ENCODE measurements at regions not wholly inside any gene's neighbourhood (a gene's known extent, or its start where the extent isn't known, plus 50 kb on each side); places are given as distances from the start of the nearest gene placed in this dataset.

DNA sequence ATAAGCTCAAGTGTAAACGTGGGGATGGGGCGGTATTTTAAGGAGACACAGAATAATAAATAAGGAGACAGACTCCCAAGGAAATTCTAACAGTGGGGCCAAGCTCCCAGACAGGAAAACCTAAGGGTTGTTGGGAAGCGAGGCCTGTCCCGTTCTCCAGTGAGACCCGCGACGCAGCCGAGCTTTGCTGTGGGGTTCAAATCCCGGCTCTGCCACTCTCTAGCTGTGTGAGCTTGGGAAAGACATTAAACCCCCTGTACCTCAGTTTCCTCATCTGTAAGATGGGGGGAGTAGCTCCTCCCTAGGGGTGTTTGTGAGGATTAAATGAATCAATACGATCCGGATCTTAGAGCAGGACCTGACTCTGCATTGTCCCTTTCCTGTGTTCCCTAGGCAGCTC is 106.8 kb downstream of the TRIM29 start:
- Histone ChIP-seq H3K4ac (ENCODE audit: low read depth, low read length) (no peak overlapping the region), H3K79me1 (ENCODE audit: low read depth in 1 of 2, low read length in 2 of 2) (no peaks in the 10 kb centered on the region), H3K27me3 (ENCODE audit: control insufficient read depth, insufficient read depth, low read length) (peaks cover 5% of the 10 kb centered on the region), H3K56ac (ENCODE audit: extremely low read depth, insufficient read depth, low read length) (no peak overlapping the region), H2BK120ac (ENCODE audit: low read depth, low read length) (no peak overlapping the region), H4K5ac (ENCODE audit: low read depth, low read length) (no peak overlapping the region), H2AFZ (replicated peaks; ENCODE audit: low read length, poor library complexity) (no peak overlapping the region), H3K14ac (replicated peaks; ENCODE audit: low read depth, low read length) (no peak overlapping the region), H3K4me3 (ENCODE audit: insufficient read depth, low read depth, low read length) (no peak overlapping the region), H4K91ac (ENCODE audit: insufficient read depth, low read depth, low read length) (no peak overlapping the region), H3K27ac (ENCODE audit: insufficient read depth, low read length) (no peak overlapping the region), H3K9me3 (ENCODE audit: control insufficient read depth, insufficient read depth, low read length) (no peaks in the 10 kb centered on the region), H3K23ac (ENCODE audit: low read depth, low read length) (no peak overlapping the region), H3K18ac (ENCODE audit: low read depth, low read length) (no peak overlapping the region), H2AK9ac (replicated peaks; ENCODE audit: low read depth, low read length, poor library complexity) (no peak overlapping the region), H3K9me1 (ENCODE audit: insufficient read depth, low read length) (no peaks in the 10 kb centered on the region), H2BK5ac (ENCODE audit: low read depth, low read length, poor library complexity, severe bottlenecking) (no peak overlapping the region), H4K8ac (ENCODE audit: low read depth in 2 of 2, low read length in 2 of 2) (no peak overlapping the region), H3K4me1 (ENCODE audit: control insufficient read depth, insufficient read depth, low read length) (no peaks in the 10 kb centered on the region), H4K20me1 (ENCODE audit: insufficient read depth, low read length) (no peaks in the 10 kb centered on the region), H2AK5ac (ENCODE audit: low read depth, low read length) (no peak overlapping the region), H3K36me3 (ENCODE audit: control insufficient read depth, insufficient read depth, low read length) (no peaks in the 10 kb centered on the region), H3K9ac (ENCODE audit: low read depth, low read length) (no peak overlapping the region), H2BK20ac (ENCODE audit: low read depth, low read length) (no peak overlapping the region), H3K4me2 (ENCODE audit: low read depth, low read length) (no peak overlapping the region), H2BK15ac (ENCODE audit: low read depth, low read length) (no peak overlapping the region)
- no CpG with 5 or more reads among the region's 11 CpGs for WGBS, 2 experiments (ENCODE audit: extremely low coverage in 2 of 2, insufficient read length in 1 of 2)
- no peak for ATAC-seq (ENCODE audit: low read depth)
- dilution Hi-C loops (cut with HindIII; ENCODE audit: low sequenced_read_pairs, unreplicated experiment): no loop called here
- no TSS peak for BruUV-seq (replicated peaks)
- in situ Hi-C loops (cut with MboI; ENCODE audit: low sequenced_read_pairs): no loop called here
- intact Hi-C loops (cut with micrococcal nuclease): no loop called here
- POLR2A ChIA-PET (ENCODE audit: unreplicated experiment): no interaction called here
- CTCF ChIA-PET: no interaction called here
- no peak for DNase-seq
- TF ChIP-seq RCOR1 (IDR thresholded peaks at IDR 0.05; ENCODE audit: insufficient replicate concordance, low read length) (no peak), NFE2L2 (IDR thresholded peaks at IDR 0.05; ENCODE audit: low read depth, low read length) (no peak), BHLHE40 (IDR thresholded peaks at IDR 0.05; ENCODE audit: low read depth, low read length) (no peak), RAD21 (IDR thresholded peaks at IDR 0.05; ENCODE audit: low read length) (no peak), MAFK (IDR thresholded peaks at IDR 0.05; ENCODE audit: low read depth, low read length) (no peak), CEBPB (IDR thresholded peaks at IDR 0.05; ENCODE audit: low read depth, low read length) (no peak), FOS (IDR thresholded peaks at IDR 0.05; ENCODE audit: low read depth, low read length) (no peak), POLR2A (IDR thresholded peaks at IDR 0.05; ENCODE audit: low read depth, low read length) (no peak), MAZ (IDR thresholded peaks at IDR 0.05; ENCODE audit: borderline replicate concordance, low read depth, low read length) (no peak), MXI1 (IDR thresholded peaks at IDR 0.05; ENCODE audit: borderline replicate concordance, low read depth, low read length) (no peak), SMC3 (IDR thresholded peaks at IDR 0.05; ENCODE audit: low read depth, low read length) (no peak), CHD1 (IDR thresholded peaks at IDR 0.05; ENCODE audit: low read depth, low read length) (no peak)
- TF ChIP-seq, protein P1, sequence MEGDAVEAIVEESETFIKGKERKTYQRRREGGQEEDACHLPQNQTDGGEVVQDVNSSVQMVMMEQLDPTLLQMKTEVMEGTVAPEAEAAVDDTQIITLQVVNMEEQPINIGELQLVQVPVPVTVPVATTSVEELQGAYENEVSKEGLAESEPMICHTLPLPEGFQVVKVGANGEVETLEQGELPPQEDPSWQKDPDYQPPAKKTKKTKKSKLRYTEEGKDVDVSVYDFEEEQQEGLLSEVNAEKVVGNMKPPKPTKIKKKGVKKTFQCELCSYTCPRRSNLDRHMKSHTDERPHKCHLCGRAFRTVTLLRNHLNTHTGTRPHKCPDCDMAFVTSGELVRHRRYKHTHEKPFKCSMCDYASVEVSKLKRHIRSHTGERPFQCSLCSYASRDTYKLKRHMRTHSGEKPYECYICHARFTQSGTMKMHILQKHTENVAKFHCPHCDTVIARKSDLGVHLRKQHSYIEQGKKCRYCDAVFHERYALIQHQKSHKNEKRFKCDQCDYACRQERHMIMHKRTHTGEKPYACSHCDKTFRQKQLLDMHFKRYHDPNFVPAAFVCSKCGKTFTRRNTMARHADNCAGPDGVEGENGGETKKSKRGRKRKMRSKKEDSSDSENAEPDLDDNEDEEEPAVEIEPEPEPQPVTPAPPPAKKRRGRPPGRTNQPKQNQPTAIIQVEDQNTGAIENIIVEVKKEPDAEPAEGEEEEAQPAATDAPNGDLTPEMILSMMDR (conservative IDR thresholded peaks at IDR 0.05; ENCODE audit: low read depth, low read length): no peak
- TF ChIP-seq, protein P2, sequence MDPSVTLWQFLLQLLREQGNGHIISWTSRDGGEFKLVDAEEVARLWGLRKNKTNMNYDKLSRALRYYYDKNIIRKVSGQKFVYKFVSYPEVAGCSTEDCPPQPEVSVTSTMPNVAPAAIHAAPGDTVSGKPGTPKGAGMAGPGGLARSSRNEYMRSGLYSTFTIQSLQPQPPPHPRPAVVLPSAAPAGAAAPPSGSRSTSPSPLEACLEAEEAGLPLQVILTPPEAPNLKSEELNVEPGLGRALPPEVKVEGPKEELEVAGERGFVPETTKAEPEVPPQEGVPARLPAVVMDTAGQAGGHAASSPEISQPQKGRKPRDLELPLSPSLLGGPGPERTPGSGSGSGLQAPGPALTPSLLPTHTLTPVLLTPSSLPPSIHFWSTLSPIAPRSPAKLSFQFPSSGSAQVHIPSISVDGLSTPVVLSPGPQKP (IDR thresholded peaks at IDR 0.05; ENCODE audit: borderline replicate concordance, low read depth, low read length): no peak
- TF ChIP-seq, protein P3, sequence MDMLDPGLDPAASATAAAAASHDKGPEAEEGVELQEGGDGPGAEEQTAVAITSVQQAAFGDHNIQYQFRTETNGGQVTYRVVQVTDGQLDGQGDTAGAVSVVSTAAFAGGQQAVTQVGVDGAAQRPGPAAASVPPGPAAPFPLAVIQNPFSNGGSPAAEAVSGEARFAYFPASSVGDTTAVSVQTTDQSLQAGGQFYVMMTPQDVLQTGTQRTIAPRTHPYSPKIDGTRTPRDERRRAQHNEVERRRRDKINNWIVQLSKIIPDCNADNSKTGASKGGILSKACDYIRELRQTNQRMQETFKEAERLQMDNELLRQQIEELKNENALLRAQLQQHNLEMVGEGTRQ (IDR thresholded peaks at IDR 0.05; ENCODE audit: low read depth, low read length): no peak

All from IMR-90 (cell line).